B cell (primary cell): ENCODE measurements at regions not wholly inside any gene's neighbourhood (a gene's known extent, or its start where the extent isn't known, plus 50 kb on each side); places are given as distances from the start of the nearest gene placed in this dataset.

ENCODE experiments used
- ATAC-seq: fragments of 200-7000 bp; cut with Tn5 transposase; one replicate; pipeline ENCODE4 v1.10.0; 2021; ENCODE audit warnings: low read depth, mild to moderate bottlenecking, moderate number of reproducible peaks, moderate library complexity
- CTCF ChIA-PET: fragments of 350-600 bp; sonication (Branson Sonifier 250); formaldehyde crosslinking; loops from one replicate; lab custom pipeline; 2021; ENCODE audit warnings: antibody characterized with exemption, inconsistent platforms; lab: Charles Lee
- POLR2A ChIA-PET: fragments of 350-600 bp; sonication (Branson Sonifier 250); formaldehyde crosslinking; loops from one replicate; lab custom pipeline; 2021; ENCODE audit warnings: antibody characterized with exemption; lab: Charles Lee
- DNase-seq: peaks from one replicate; pipeline ENCODE4 v3.0.0; 2013
- H2AFZ ChIP-seq: 2 replicates; pipeline ENCODE4 v1.6.1; 2012; ENCODE audit warnings: mild to moderate bottlenecking, low read depth, low read length; ENCODE audit not compliant: insufficient read depth, poor library complexity, severe bottlenecking
- H3K27ac ChIP-seq, 2 donors: 1 replicate in 1 of 2; 2 replicates in 1 of 2; pipeline ENCODE4 v1.5.1; 2012 to 2013; ENCODE audit warnings: low read length in 2 of 2, mild to moderate bottlenecking in 2 of 2, moderate library complexity in 1 of 2
- H3K27me3 ChIP-seq, 4 experiments: fragments of 200-600 bp in 1 of 4; sonication (generic) in 1 of 4; replicated peaks in 1 of 4; 1 replicate in 2 of 4; 2 replicates in 2 of 4; pipeline versions ENCODE4 v1.6.1 to v1.7.0; 2013 to 2016; ENCODE audit warnings: low read length in 3 of 4, mild to moderate bottlenecking in 2 of 4, mixed read lengths in 1 of 4, moderate library complexity in 1 of 4; ENCODE audit not compliant: insufficient read depth in 4 of 4, control insufficient read depth in 3 of 4; ENCODE audit errors: control extremely low read depth in 1 of 4
- H3K36me3 ChIP-seq, 2 experiments: replicated peaks in 1 of 2; 1 replicate in 1 of 2; 2 replicates in 1 of 2; pipeline versions ENCODE4 v1.6.1 to v1.7.1; 2013; ENCODE audit warnings: low read length in 1 of 2; ENCODE audit not compliant: insufficient read depth in 2 of 2, control insufficient read depth in 1 of 2; ENCODE audit errors: control extremely low read depth in 1 of 2, extremely low read depth in 1 of 2
- H3K4me1 ChIP-seq, 2 donors: fragments of 200-600 bp in 1 of 2; sonication (generic) in 1 of 2; 1 replicate in 1 of 2; 2 replicates in 1 of 2; pipeline versions ENCODE4 v1.5.1 to v1.6.1; 2013 to 2017; ENCODE audit warnings: low read length in 2 of 2; ENCODE audit not compliant: control insufficient read depth in 2 of 2, insufficient read depth in 2 of 2
- H3K4me2 ChIP-seq: replicated peaks from 2 replicates; pipeline ENCODE3; 2012; ENCODE audit warnings: mild to moderate bottlenecking, low read depth, low read length; ENCODE audit not compliant: poor library complexity, severe bottlenecking
- H3K4me3 ChIP-seq, 5 experiments: fragments of 200-600 bp in 1 of 5; sonication (generic) in 1 of 5; 1 replicate in 3 of 5; 2 replicates in 2 of 5; pipeline versions ENCODE4 v1.5.1 to v1.7.0; 2011 to 2016; ENCODE audit warnings: low read length in 4 of 5, mild to moderate bottlenecking in 4 of 5, low read depth in 2 of 5, control low read depth in 1 of 5, moderate library complexity in 1 of 5; ENCODE audit not compliant: insufficient read depth in 1 of 5; ENCODE audit errors: control extremely low read depth in 1 of 5, extremely low read depth in 1 of 5
- H3K79me2 ChIP-seq: fragments of 200-600 bp; sonication (generic); one replicate; pipeline ENCODE4 v1.6.0; 2016; ENCODE audit warnings: low read length; ENCODE audit not compliant: control insufficient read depth, insufficient read depth
- H3K9ac ChIP-seq: fragments of 200-600 bp; sonication (generic); 2 replicates; pipeline ENCODE4 v1.6.1; 2017; ENCODE audit warnings: mild to moderate bottlenecking, low read length, moderate library complexity
- H3K9me3 ChIP-seq, 3 donors: one replicate each; pipeline versions ENCODE4 v1.6.1 to v1.7.1; 2013; ENCODE audit warnings: low read length in 2 of 3; ENCODE audit not compliant: control insufficient read depth in 2 of 3, insufficient read depth in 1 of 3; ENCODE audit errors: control extremely low read depth in 1 of 3
- H4K20me1 ChIP-seq: 2 replicates; pipeline ENCODE4 v1.6.0; 2012; ENCODE audit warnings: mild to moderate bottlenecking, low read length; ENCODE audit not compliant: insufficient read depth, control insufficient read depth, poor library complexity, severe bottlenecking
- H3K27ac Mint-ChIP-seq: one replicate; pipeline ENCODE4 v1.8.0; 2021; ENCODE audit warnings: mixed read lengths
- H3K27me3 Mint-ChIP-seq: one replicate; pipeline ENCODE4 v1.8.0; 2021; ENCODE audit warnings: mixed read lengths
- H3K4me1 Mint-ChIP-seq: one replicate; pipeline ENCODE4 v1.8.0; 2021; ENCODE audit warnings: mixed read lengths
- H3K4me3 Mint-ChIP-seq: one replicate; pipeline ENCODE4 v1.8.0; 2021; ENCODE audit warnings: mixed read lengths
- H3K9me3 Mint-ChIP-seq: one replicate; pipeline ENCODE4 v1.8.0; 2022; ENCODE audit warnings: mixed read lengths; ENCODE audit not compliant: insufficient read depth
- CTCF ChIP-seq: fragments of 200-600 bp; IDR thresholded peaks from one replicate; pipeline ENCODE4 v1.8.0; 2022; ENCODE audit warnings: antibody characterized with exemption, mild to moderate bottlenecking
- EZH2 ChIP-seq: IDR thresholded peaks from 2 replicates; pipeline ENCODE4 v1.6.1; 2012; ENCODE audit warnings: borderline replicate concordance, low read depth, mild to moderate bottlenecking, moderate library complexity, low read length; ENCODE audit not compliant: insufficient read depth, poor library complexity, severe bottlenecking
- WGBS: methylation state at CpG from one replicate; pipeline ENCODE4 v1.1.5; 2013; ENCODE audit warnings: missing lambda C conversion rate; ENCODE audit not compliant: insufficient coverage; 5-methylcytosine and 5-hydroxymethylcytosine counted together
- intact Hi-C: fragments of 100-400 bp; cut with micrococcal nuclease; formaldehyde crosslinking; loops from one replicate; pipeline ENCODE4 v1.10.0; 2022

DNA sequence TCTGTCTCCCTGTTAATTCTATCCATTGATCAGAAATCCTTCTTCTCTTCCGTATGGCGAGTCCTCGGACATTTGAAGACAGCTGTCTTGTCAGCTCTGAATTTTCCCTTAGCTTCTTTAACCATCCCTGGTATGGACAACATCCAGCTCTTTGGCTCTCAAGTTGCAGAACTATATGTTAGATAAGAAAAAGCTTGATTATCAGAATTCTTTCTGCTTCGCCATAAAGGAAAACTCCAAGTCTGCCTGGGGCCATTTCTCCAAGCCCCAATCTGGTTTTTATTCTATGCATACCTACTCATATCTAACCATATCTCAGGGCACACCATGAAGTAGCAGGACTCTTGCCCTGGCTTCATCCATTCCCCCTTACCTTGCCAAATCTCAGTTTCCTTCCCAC is 215.7 kb upstream of the TMC3 start:
- WGBS = 100% methylated on average over 1 of the region's 4 CpGs
- Histone ChIP-seq H4K20me1 (no peaks in the 10 kb centered on the region), H3K9ac (no peak overlapping the region), H3K27ac (no peak overlapping the region), H3K4me3 (no peak overlapping the region), H3K9me3 (peaks cover 0 to 3% (median 0%) of the 10 kb centered on the region in 3 donors), H3K4me2 (no peak overlapping the region), H3K79me2 (no peaks in the 10 kb centered on the region), H3K4me1 (peaks cover 0 to 7% of the 10 kb centered on the region in 2 donors), H2AFZ (no peak overlapping the region), H3K27me3 (no peaks in the 10 kb centered on the region), H3K36me3 (no peaks in the 10 kb centered on the region)
- POLR2A ChIA-PET = no interaction called here
- TF ChIP-seq CTCF = no peak
- no peak for TF ChIP-seq EZH2
- Mint-ChIP-seq H3K27me3 (no peaks in the 10 kb centered on the region), H3K4me1 (peaks cover 7% of the 10 kb centered on the region), H3K4me3 (no peak overlapping the region), H3K9me3 (peaks cover 4% of the 10 kb centered on the region), H3K27ac (no peak overlapping the region)
- ATAC-seq (no peak), DNase-seq (no peak)
- intact Hi-C loops = no loop called here
- CTCF ChIA-PET = no interaction called here

DNA sequence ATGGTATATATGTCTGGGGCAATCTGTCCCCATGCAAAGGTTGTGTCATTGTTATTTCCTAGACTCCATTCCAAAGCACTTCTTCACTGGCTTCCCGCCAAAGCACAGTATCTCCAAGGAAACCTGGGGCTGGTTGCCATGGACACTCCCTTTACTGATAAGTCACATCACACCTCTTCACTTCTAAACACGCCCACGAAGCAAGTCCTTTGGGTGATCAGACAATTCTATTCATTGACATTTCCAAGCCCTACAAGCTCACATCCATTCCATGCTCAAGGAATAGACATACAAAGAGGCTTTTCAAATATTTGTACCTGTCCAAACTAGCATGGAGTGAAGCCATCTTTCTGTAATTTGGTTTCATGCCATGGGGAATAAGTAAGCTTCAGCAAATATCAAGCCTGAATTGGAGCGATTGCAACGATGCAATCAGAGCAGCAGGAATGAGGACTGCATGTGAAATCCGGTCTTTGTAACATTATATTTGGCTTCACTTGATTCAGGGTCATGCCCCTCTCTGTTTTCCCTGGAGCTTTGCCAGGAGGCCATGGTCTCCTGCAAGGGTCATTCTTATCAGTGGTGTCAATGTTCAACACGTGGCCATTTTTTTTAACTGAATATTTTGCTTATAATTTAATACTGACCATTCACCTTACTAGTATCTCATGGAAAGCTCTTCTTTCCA is 201.6 kb upstream of the TMC3 start:
- TF ChIP-seq CTCF (no peak), EZH2 (no peak)
- Mint-ChIP-seq H3K27ac (no peak overlapping the region), H3K4me1 (no peaks in the 10 kb centered on the region), H3K9me3 (no peaks in the 10 kb centered on the region), H3K4me3 (no peak overlapping the region), H3K27me3 (peaks cover 9% of the 10 kb centered on the region)
- H3K9ac ChIP-seq = no peak overlapping the region
- no peaks in the 10 kb centered on the region for H3K27me3 ChIP-seq
- H2AFZ ChIP-seq = no peak overlapping the region
- ATAC-seq (no peak), DNase-seq (no peak)
- ChIA-PET CTCF (interaction anchor here (0.6 kb wide), 1 partner anchor 45 kb away, joined by 3 read pairs; no protein-coding TSS in a partner anchor), POLR2A (no interaction called here)
- H3K27ac ChIP-seq = no peak overlapping the region
- H3K9me3 ChIP-seq = peaks cover 0 to 2% (median 0%) of the 10 kb centered on the region in 3 donors
- no peaks in the 10 kb centered on the region for H3K79me2 ChIP-seq
- 96% methylated on average over 6 of the region's 7 CpGs for WGBS
- intact Hi-C loops = no loop called here
- no peak overlapping the region for H3K4me2 ChIP-seq
- no peaks in the 10 kb centered on the region for H3K4me1 ChIP-seq
- H3K36me3 ChIP-seq = no peaks in the 10 kb centered on the region
- H3K4me3 ChIP-seq = no peak overlapping the region
- no peaks in the 10 kb centered on the region for H4K20me1 ChIP-seq
